Panc1 (cell line): ENCODE measurements at regions not wholly inside any gene's neighbourhood (a gene's known extent, or its start where the extent isn't known, plus 50 kb on each side); places are given as distances from the start of the nearest gene placed in this dataset.

ENCODE experiments used
- CTCF ChIP-seq: fragments of 450-650 bp; IDR thresholded peaks from 2 replicates; pipeline ENCODE4 v1.5.1; 2017; ENCODE audit warnings: mild to moderate bottlenecking
- POLR2AphosphoS5 ChIP-seq: IDR thresholded peaks from 2 replicates; pipeline ENCODE4 v1.6.1; 2012; ENCODE audit warnings: mild to moderate bottlenecking, low read depth, low read length, moderate library complexity
- SIN3A ChIP-seq: IDR thresholded peaks from 2 replicates; pipeline ENCODE4 v1.6.1; 2012; ENCODE audit warnings: low read depth, mild to moderate bottlenecking, low read length, moderate library complexity, borderline replicate concordance; ENCODE audit not compliant: insufficient read depth
- TCF7L2 ChIP-seq: IDR thresholded peaks from 2 replicates; pipeline ENCODE4 v1.6.1; 2011; ENCODE audit warnings: mild to moderate bottlenecking, low read depth, low read length, inconsistent platforms

GRCh38 chr21:24175106-24175505, 1432.2 kb downstream of the MRPL39 start:
- TF ChIP-seq CTCF: no peak
- TF ChIP-seq SIN3A: no peak
- no peak for TF ChIP-seq POLR2AphosphoS5
- TF ChIP-seq TCF7L2: no peak
